CD4-positive, alpha-beta T cell treated with Interleukin-21 for 1 hour (primary cell): ENCODE measurements at regions not wholly inside any gene's neighbourhood (a gene's known extent, or its start where the extent isn't known, plus 50 kb on each side); places are given as distances from the start of the nearest gene placed in this dataset.

ENCODE experiments used
- DNase-seq: peaks from one replicate; pipeline ENCODE4 v3.0.0-alpha.2; 2020

DNA sequence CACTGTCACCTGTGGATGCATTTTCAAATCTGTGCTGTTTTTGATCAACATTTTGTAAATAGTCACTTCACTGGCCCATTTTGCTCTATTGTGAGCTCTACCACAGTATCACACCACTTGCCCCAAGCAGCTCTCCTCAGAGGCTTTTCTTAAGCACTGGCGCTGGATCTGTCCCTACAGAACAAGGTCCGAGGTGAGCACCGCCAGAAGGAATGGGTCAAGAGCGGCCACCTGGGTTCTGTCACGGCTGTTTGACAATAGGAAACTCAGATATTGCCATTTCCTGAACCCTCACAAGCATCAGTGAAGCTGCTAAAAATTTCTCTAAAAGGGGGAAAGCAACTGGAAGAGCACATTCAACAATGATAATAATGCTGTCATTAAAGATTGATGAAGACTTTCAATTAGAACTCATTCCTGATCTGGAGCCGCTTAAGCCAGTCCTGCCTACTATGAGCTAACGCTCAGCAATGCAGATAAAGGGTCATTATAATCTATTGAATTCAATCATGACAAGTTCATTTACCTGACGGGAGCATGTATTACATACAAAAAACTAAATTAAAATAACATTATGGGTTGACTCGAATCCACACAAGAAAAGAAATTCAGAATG lies 514.0 kb downstream of the GALR1 start:
- DNase-seq = no peak

DNA sequence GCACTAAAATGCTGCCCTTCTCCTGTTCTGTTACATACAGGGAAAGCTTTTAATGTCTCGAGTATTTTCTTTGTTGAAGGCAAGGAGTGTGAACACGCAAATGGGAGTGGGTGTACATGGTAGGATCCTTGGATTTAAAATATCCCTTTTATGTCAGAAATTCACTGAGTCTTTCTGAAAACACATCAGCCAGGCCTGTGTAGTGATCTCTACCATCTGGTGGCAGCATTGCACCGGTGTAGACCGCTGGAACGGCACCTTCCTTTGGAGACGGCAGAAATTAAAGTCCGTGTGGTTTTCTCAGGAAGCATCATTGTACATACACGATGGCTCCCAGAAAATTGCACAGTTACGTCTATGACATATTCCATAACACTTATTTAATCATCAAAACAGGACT lies 515.8 kb downstream of the GALR1 start:
- DNase-seq = no peak

DNA sequence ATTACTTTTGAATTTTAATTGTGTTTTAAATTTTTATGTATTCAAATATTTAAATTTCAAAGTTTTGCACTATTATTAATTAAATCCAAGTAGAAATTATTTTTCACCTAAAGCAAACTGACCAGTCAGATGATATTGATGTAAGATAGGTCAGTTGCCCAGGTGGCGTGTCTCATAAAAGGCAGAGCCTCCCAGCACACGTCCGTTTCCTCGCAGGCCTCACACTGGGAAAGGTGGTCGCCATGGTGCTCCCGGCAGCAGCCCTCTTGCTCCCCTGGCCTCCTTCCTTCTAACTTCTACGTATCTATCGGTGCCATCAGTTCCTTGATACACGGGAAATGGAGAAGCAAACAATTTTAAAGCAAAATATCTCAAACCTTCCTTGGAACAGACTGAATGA lies 516.8 kb downstream of the GALR1 start:
- no peak for DNase-seq

DNA sequence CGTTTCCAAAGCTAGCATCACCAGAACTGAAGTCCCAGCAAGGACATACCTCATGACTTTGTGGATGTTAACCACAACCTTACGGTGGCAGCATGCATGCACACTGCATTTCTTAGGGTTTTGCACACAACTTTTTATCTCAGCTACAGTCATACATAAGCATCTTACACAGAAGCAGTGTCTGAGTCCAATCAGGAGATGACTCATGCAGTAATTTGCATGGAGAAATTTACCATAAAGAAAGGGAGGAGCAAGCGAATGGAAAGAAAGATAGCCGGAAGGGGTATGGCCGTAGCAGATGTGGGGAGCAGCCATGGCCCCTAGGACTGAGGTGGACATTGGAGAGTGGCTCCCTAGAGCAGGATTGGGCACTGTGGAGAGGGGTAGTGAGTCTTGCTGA lies 522.5 kb downstream of the GALR1 start:
- no peak for DNase-seq

DNA sequence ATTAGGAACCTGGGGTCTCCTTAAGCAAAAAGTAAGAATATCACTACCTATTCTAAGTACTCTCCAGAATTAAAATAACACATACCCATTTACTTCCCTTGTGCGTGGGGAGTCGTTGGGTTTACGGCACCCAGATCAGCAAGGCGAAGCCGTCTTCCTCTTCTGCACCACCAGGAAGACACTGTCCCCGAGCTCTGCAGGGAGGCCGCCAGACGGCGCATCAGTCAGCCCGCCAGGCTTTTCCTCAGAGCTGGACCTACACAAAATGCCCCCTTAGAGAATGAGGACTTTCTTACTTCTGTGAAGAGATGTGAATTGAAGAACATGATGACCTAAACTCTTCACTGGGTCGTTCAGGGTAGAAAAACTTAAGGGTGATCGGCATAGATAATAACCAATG lies 526.5 kb downstream of the GALR1 start:
- no peak for DNase-seq

DNA sequence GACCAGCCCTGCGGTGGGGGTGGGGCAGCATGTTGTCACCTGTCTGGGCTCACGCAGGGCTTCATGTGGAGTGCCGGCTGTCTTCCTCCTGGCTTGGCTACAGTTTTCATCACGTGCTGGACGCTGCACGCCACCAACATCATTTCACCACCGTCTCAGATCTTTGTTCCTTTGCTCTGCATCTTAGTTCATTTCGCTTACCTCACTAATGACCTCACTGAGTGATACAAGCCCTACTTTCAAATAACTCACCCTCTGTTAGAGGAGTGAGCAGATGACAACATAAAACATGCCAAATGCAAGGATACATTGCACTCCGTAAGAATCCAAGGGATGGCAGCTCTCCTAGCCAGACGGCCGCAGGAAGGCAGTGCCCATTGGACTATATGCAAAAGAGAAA lies 527.5 kb downstream of the GALR1 start:
- no peak for DNase-seq

DNA sequence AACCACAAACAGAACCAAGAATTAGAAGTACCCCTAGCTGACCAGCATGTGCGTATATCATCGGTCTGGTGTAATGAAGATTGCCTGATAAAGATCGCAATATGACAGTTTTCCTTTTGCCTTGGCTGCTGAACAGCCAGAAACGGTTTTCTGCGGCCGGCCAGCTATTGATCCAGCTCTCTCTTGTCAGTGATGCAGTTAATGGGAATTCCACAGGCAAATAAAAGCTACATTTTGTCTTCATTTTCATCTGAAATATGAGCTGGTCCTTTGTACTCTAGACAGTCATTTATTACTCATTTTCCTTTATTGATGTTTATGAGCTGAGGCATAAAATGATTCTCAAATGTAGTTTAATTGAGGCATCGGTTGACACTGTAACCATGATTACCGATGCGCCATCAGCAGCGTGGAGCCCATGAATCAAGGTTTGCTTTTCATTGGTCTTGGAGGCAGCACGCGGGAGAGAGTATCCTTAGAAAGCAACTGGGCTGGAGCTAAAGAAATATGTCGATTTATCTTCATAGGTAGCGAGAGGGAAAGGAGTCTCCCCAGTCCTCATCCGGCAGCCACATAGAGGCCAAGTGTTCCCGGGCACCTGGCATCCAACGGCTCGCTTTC lies 535.2 kb downstream of the GALR1 start:
- no peak for DNase-seq

DNA sequence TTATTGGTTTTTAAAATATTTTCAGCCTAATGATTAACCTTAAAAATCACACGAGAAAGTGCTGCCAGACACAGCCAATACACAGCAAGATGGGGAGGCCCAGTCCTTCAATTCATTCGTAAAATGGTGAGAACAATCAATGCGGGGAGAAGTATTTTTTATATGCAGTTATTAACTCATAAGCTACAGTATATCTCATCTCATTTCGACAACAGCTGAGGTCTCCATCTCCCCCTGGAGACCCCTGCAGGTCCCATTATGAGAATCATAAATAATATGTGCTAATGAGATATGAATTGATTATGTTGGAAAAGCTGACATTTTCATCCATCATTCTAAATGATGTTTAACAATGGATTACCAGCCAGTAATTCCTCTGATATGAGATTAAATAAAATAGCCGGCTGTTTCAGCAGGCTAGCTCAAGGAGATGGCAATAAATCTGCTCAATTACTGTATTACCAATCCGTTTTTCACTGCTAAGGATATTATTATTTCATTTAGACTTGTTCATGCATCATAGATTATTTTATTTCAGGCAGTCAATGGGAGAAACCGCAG lies 535.8 kb downstream of the GALR1 start:
- DNase-seq = no peak

DNA sequence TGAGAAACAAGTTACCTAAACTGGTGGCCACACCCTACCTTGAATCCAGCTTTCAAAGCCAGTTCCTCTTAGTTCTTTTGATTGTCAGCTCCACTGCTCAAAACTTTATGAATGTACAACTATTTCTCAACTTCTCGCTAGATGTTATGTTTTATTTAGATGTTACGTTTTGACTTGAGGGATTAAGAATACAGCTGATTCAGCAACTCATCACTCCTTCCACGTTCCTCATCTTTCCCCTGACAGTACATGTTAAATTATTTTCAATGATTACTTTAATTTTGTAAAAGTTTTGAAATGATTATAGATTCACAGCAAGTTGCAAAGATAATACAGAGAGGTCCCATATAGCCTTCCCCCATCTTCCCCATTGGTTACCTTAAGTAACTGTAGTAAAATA lies 553.4 kb downstream of the GALR1 start:
- DNase-seq = no peak

DNA sequence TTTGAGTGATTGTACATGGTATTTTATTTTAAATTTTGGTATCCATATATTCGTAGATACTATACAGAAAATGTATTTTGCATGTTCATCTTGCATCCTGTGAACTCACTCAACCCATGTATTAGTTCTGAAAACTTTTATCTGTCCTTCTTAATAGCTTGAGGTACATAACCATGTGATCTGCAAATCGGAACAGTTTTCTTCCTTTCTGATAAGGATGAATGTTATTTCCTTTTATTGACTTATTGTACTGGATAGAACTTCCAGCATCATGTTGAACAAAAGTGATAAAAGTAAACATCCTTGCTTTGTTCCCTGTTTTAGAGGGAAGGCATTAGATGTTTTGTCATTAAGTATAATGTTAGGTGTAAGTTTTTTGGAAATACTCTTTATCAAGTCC lies 554.7 kb downstream of the GALR1 start:
- no peak for DNase-seq

DNA sequence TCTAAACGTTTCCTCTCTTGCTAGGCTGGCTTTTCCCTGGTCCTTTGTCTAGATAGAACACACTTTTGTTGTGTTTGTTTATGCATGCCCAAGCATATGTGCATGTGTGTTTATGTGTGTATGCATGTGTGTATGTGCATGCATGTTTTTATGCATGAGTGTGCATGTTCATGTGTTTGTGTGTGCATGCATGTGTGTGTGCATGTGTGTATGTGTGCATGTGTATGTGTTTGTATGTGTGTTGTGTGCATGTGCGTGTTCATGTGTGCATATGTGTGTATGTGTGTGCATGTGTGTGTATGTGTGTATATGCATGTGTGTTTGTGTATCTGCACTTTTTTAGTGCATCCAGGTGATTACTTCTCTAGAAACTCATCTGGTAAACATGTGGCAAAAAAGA lies 558.0 kb downstream of the GALR1 start:
- DNase-seq = no peak

DNA sequence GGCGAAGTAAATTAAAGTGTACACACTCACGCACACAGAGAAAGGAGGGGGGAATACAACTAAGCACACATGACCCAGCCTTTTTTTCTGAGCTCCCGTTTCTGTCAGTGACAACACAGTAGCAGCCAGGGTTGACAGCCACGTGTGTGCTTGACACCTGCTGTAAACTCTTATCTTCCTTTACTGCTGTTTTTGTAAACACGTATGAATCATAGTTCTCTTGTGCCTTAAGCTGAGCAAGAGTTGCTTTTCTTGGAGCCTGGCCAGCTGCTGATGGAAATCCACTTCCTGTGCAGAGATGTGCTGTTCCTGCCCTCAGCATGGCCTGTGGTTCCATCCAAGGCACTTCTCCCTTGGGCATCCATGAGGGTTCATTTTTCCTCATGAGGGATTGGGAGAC lies 561.9 kb downstream of the GALR1 start:
- DNase-seq = no peak

DNA sequence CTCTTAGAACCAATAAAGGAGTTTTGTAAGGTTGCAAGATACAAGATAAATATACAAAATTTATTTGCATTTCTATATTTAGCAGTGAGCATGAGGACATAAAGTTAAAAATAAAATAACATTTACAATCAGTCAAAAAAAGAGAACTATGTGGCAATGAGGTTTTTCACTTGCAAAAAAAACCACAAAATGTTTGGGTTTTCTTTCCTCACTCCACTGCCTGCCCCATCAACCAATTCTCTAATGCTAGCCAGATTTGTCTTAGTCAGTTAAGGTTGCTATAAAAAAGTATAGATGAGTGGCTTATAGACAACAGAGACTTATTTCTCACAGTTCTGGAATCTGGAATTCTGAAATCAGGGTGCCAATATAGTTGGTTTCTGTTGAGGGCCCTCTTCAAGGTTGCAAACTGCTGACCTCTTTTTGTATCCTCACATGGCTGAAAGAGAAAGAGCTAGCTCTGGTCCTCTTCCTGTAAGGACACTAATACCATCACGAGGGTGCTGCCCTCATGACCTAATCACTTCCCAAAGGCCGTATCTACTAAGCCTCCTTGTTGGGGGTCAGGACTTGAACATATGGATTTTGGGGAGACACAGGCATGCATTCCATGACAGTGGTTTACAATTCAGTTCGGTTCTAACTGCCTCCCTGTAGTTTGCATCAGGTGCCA lies 566.2 kb downstream of the GALR1 start:
- no peak for DNase-seq

DNA sequence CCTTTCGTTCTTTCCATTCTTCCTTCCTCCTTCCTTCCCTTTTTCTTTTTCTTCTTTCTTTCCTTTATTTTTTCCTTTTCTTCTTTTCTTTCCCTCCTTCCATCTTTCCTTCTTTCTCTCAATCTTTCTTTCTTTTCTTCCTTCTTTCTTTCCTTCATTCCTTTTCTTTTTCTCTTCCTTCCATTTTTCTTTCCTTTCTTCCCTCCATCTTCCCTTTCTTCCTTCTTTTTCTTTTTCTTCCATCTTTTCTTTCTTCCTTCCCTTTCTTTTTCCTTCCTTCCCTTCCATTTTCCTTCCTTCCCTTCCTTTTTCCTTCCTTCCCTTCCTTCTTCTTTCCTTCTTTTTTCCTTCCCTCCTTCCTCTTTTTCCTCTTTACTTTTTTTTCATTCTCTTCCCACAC lies 568.7 kb downstream of the GALR1 start:
- DNase-seq = no peak

DNA sequence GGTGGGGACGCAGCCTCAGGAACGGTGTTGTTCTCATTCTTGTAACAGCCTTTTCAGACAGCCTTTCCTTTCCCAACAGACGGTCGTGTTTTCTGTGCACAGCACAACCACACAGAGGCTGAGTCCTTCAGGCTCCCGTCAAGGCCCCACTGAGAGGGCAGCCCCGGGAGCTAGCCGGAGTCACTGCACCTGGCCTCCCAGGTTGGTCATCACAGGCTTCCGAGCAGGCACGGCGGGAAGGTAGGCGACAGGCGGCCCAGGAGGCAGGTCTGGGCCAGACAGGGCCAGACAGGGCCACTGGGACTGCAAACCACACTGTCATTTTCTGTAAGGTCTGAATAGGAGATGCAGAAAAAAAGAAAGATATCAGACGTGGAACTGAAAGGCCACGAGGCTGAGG lies 570.8 kb downstream of the GALR1 start:
- no peak for DNase-seq

DNA sequence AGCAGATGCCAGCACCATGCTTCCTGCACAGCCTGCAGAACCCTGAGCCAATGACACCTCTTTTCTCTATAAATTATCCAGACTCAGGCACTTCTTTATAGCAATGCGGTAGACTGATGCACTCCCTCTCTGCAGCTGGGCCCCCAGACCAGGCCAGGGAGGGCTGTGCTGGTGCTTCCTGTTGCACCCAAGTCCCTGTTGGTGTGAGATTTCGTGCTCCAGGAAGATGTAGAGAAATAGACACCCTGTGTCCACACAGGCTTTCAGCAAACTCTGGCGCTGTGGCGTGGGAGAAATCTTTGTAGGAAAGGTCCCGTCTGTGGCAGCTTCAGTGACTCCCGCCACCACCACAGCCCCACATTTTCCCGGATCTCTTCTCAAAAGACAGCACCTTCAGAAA lies 572.2 kb downstream of the GALR1 start:
- DNase-seq = no peak

DNA sequence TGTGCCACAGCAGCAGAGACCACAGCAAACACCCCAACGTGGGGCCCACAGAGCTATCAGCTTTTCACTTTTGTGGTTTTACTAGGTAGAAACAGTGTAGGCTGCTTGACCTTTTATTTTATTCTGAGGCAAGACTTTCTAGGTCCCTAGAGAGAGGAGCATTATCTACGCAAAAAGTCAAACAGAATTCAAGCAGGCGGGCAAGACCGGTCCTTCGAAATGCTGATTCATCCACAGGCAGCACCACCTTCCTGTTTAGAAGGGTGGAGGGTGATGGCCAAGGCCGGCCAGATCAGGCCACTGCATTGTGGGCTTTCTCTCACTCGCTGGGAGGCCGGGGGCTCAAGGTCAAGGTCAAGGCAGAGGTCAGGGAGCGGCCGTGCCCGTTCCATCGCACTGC lies 573.0 kb downstream of the GALR1 start:
- no peak for DNase-seq

DNA sequence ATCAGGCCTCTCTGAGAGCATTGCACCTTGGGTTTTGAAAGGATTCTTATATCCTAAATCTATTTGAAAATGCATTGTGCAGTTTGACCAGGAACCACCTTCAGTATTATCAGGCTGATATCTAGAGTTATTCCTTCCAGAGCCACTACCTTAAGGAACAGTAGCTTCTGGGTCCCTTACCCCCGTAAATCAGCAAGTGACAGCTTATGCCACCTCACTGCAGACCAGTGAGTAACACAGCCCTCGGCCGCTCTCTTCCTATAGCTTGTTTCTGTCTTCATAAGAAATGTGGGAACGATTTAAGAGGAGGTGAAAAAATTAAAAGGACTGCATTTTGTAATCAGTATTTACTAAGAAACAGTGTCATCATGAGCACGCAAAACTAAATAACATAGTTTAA lies 584.2 kb downstream of the GALR1 start:
- DNase-seq = no peak

DNA sequence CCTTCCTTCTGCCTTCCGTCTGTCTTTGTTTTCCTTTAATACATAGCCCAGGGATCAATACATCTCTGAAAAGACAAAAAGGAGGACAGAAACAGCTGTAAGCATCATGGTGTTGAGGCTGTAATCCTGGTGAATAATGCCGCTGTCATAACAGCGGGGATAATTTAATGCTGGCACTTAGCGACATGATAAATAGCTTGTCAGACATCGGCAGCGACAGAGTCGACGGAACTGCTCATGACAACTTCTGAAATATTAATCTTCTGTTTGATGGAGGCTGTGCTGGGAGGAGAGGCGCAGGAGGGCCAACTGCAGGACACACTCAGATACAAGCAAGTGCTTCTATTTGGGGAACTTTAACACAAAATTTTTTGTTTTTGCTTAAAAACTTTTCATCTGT lies 602.2 kb downstream of the GALR1 start:
- no peak for DNase-seq

DNA sequence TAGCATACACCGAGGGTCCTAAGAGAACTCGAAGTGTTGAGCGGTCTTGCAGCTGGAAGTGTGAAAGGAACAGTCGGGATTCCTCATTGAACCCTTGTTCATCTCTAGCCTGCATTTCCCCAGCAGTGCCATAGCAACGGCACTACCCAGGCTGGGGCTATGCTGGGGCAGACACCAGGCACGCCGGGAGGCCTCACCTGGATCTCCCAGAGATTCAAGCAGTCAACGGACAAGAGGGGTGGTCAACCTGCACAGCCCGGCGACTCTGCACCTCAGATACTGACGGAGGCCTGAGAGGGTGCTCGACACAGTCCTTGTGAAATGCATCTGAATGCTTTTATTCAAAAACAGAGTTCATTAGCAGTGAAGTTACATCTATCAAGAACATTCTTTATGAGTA lies 604.2 kb downstream of the GALR1 start:
- DNase-seq = no peak

DNA sequence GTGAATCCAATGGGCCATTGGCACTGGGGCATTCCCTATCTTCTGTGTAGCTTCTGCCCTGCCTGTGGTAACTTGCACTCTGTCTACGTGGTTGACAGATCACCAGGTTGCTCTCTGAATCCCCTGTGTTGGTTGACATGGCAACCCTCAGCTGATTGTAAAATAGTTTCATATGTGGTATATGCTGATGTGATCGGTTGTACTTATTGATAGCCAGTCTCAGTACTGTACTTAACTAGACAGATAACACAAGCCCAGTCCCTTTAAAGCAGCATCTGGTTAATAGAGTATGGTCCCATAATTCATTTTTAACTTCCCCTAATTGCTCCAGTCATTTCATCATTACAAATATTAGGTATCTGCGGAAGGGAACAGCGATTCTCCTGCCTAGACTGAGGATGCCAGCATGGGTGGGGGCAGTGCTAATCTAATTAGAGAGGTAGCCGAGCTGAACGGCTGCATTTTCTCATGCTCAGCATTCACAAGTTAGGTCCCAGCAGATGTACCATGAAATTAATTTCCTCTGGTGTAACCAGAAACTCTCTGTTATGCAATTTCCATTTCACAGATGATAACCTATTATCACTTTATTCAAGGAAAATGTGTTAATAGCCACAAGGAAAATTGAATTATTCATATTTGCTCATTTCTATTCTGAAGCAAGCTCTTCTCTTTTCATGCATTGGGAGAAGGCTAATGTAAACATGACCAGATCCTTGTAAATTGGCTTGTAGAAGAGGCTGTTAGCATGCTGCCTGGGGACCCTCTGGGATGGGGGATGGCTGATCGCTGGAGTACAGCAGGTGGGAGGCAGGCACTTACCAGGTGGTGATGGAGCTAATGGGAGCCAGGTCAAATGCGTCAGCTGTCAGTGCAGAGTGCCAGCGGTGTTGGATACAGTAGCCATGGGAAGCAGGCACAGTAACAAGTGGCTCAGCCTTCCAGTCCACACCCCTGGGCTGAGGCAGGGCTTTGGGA lies 608.3 kb downstream of the GALR1 start:
- DNase-seq = no peak

DNA sequence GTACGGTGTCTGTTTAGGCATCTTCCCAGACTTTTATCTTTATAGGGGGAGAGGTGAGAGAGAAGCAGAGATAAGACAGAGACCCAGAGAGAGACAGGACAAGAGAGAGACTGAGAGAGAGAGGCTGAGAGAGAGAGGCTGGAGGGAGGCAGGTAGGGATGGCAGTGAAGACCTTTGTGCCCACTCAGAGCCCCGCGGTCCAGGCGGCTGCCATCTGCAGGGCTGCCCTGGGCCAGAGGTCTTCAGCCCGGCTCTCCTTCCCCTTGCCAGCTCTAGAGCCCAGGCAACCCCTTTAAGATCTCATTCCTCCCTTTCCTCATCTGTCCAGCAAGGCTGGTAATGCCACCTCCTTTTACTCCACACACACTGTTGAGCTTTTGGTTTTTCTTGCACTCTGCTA lies 610.0 kb downstream of the GALR1 start:
- no peak for DNase-seq

DNA sequence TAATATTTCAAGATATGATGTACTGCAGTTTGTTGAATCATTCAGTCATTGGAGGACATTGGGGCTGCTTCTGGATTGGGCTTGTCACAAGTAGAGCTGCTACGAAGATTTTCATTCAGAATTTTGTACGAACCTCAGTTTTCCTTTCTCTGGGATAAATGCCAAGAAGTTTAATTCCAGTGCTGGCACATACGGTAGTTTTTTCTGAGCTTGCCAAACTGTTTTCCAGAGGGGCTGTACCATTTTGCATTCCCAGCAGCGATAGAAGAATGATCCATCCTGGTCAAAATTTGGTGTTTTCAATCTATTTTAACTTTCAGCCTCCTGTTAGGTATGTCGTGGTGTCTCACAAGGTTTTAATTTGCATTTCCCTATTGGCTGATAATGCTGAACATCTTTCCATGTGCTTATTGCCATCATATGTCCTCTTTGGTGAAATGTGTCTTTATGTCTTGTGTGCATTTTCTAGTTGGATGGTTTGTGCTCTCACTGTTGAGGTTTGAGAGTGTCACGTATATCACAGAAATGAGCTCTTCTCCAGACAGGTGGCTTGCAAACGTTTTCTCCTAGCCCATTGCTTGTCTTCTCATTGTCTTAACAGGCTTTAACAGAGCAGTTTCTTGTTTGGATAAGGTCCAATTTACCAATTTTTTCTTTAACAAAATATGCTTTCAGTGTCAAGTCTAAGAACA lies 612.6 kb downstream of the GALR1 start:
- DNase-seq = no peak
